Activated T-cell treated with anti-CD3 and anti-CD28 coated beads, Interleukin-2, amount 50 U/mL, for 72 hours (primary cell): ENCODE measurements at regions not wholly inside any gene's neighbourhood (a gene's known extent, or its start where the extent isn't known, plus 50 kb on each side); places are given as distances from the start of the nearest gene placed in this dataset.

Source experiments
- ATAC-seq, 2 donors: fragments of 150-1000 bp; cut with Tn5 transposase; replicated peaks in 1 of 2; 2 replicates each; pipeline ENCODE4 v1.10.0; 2021; ENCODE audit warnings: moderate library complexity in 2 of 2, mild to moderate bottlenecking in 1 of 2
- DNase-seq, 2 donors: peaks; one replicate each; pipeline ENCODE4 v3.0.0; 2021 to 2022; ENCODE audit warnings: mixed read lengths in 1 of 2
- H3K27ac Mint-ChIP-seq: one replicate; pipeline ENCODE4 v1.8.0; 2022; ENCODE audit warnings: mild to moderate bottlenecking, moderate library complexity, mixed read lengths
- H3K27me3 Mint-ChIP-seq: one replicate; pipeline ENCODE4 v1.8.0; 2022; ENCODE audit warnings: low read depth, mixed read lengths
- H3K36me3 Mint-ChIP-seq, 2 donors: one replicate each; pipeline ENCODE4 v1.8.0; 2022; ENCODE audit warnings: mixed read lengths in 2 of 2, mild to moderate bottlenecking in 1 of 2; ENCODE audit not compliant: insufficient read depth in 2 of 2
- H3K4me1 Mint-ChIP-seq: one replicate; pipeline ENCODE4 v1.8.0; 2022; ENCODE audit warnings: low read depth, mixed read lengths
- H3K4me3 Mint-ChIP-seq, 2 donors: one replicate each; pipeline ENCODE4 v1.8.0; 2022; ENCODE audit warnings: mild to moderate bottlenecking in 2 of 2, mixed read lengths in 2 of 2, moderate library complexity in 2 of 2
- H3K9me3 Mint-ChIP-seq, 2 donors: one replicate each; pipeline ENCODE4 v1.8.0; 2022; ENCODE audit warnings: mixed read lengths in 2 of 2

- no peak overlapping the region for H3K4me3 Mint-ChIP-seq
- peaks cover 0 to 1% of the 10 kb centered on the region in 2 donors for H3K9me3 Mint-ChIP-seq
- no peak overlapping the region for H3K27ac Mint-ChIP-seq
- ATAC-seq (no peak), DNase-seq (no peak)
- peaks cover 7% of the 10 kb centered on the region for H3K27me3 Mint-ChIP-seq
- H3K36me3 Mint-ChIP-seq = no peaks in the 10 kb centered on the region
- H3K4me1 Mint-ChIP-seq = no peaks in the 10 kb centered on the region
Measured at GRCh38 chr20:40606237-40606636, 82.8 kb downstream of the MAFB start.

GRCh38 chr20:40604416-40604815, 84.6 kb downstream of the MAFB start:
- Mint-ChIP-seq H3K4me1 (no peaks in the 10 kb centered on the region), H3K36me3 (no peaks in the 10 kb centered on the region), H3K27me3 (peaks cover 7% of the 10 kb centered on the region), H3K27ac (no peak overlapping the region), H3K9me3 (peaks cover 0 to 1% of the 10 kb centered on the region in 2 donors), H3K4me3 (no peak overlapping the region)
- no peak for DNase-seq
- no peak for ATAC-seq

- Mint-ChIP-seq H3K4me3 (no peak overlapping the region), H3K4me1 (no peaks in the 10 kb centered on the region), H3K9me3 (peaks cover 2 to 3% of the 10 kb centered on the region in 2 donors), H3K27me3 (peaks cover 7% of the 10 kb centered on the region), H3K27ac (no peak overlapping the region), H3K36me3 (peaks cover 0 to 2% of the 10 kb centered on the region in 2 donors)
- ATAC-seq = no peak
- no peak for DNase-seq
Measured at GRCh38 chr20:40603057-40603651, 85.9 kb downstream of the MAFB start.

GRCh38 chr20:40602381-40602780, 86.7 kb downstream of the MAFB start:
- ATAC-seq = no peak
- H3K27ac Mint-ChIP-seq = no peak overlapping the region
- no peak for DNase-seq
- peaks cover 2 to 3% of the 10 kb centered on the region in 2 donors for H3K9me3 Mint-ChIP-seq
- H3K4me3 Mint-ChIP-seq = no peak overlapping the region
- peaks cover 0 to 2% of the 10 kb centered on the region in 2 donors for H3K36me3 Mint-ChIP-seq
- H3K4me1 Mint-ChIP-seq = no peaks in the 10 kb centered on the region
- peaks cover 7% of the 10 kb centered on the region for H3K27me3 Mint-ChIP-seq

GRCh38 chr20:40600441-40601219, 88.4 kb downstream of the MAFB start:
- Mint-ChIP-seq H3K27ac (no peak overlapping the region), H3K4me1 (no peaks in the 10 kb centered on the region), H3K27me3 (peaks cover 7% of the 10 kb centered on the region), H3K36me3 (peaks cover 0 to 2% of the 10 kb centered on the region in 2 donors), H3K4me3 (no peak overlapping the region), H3K9me3 (peaks cover 2 to 3% of the 10 kb centered on the region in 2 donors)
- no peak for DNase-seq
- ATAC-seq = peak in 1 of 2 donors; percentile 28

- peaks cover 2 to 3% of the 10 kb centered on the region in 2 donors for H3K9me3 Mint-ChIP-seq
- DNase-seq (no peak), ATAC-seq (no peak)
- H3K27me3 Mint-ChIP-seq = peaks cover 7% of the 10 kb centered on the region
- peaks cover 0 to 2% of the 10 kb centered on the region in 2 donors for H3K36me3 Mint-ChIP-seq
- no peak overlapping the region for H3K4me3 Mint-ChIP-seq
- H3K4me1 Mint-ChIP-seq = no peaks in the 10 kb centered on the region
- H3K27ac Mint-ChIP-seq = no peak overlapping the region
Measured at GRCh38 chr20:40599987-40600386, 89.0 kb downstream of the MAFB start.

- DNase-seq (no peak), ATAC-seq (no peak)
- H3K27ac Mint-ChIP-seq = no peak overlapping the region
- no peaks in the 10 kb centered on the region for H3K4me1 Mint-ChIP-seq
- peaks cover 17% of the 10 kb centered on the region for H3K27me3 Mint-ChIP-seq
- H3K4me3 Mint-ChIP-seq = no peak overlapping the region
- H3K9me3 Mint-ChIP-seq = peaks cover 2 to 4% of the 10 kb centered on the region in 2 donors
- no peaks in the 10 kb centered on the region for H3K36me3 Mint-ChIP-seq
Measured at GRCh38 chr20:40592941-40593340, 96.1 kb downstream of the MAFB start.

- peaks cover 2 to 4% of the 10 kb centered on the region in 2 donors for H3K9me3 Mint-ChIP-seq
- H3K27ac Mint-ChIP-seq = no peak overlapping the region
- no peak for DNase-seq
- H3K4me1 Mint-ChIP-seq = no peaks in the 10 kb centered on the region
- ATAC-seq = no peak
- no peak overlapping the region for H3K4me3 Mint-ChIP-seq
- H3K27me3 Mint-ChIP-seq = peaks cover 17% of the 10 kb centered on the region
- H3K36me3 Mint-ChIP-seq = no peaks in the 10 kb centered on the region
Measured at GRCh38 chr20:40591536-40591935, 97.5 kb downstream of the MAFB start.

- Mint-ChIP-seq H3K4me3 (no peak overlapping the region), H3K36me3 (no peaks in the 10 kb centered on the region)
- DNase-seq = no peak
Measured at GRCh38 chr20:40591119-40591518, 97.9 kb downstream of the MAFB start.

GRCh38 chr20:40589581-40589980, 99.5 kb downstream of the MAFB start:
- ATAC-seq = no peak

More at GRCh38 chr20:40591119-40591518, 97.9 kb downstream of the MAFB start:
- ATAC-seq = no peak
- Mint-ChIP-seq H3K27me3 (peaks cover 17% of the 10 kb centered on the region), H3K27ac (no peak overlapping the region), H3K4me1 (no peaks in the 10 kb centered on the region), H3K9me3 (peaks cover 2 to 4% of the 10 kb centered on the region in 2 donors)

GRCh38 chr20:40588891-40589290, 100.1 kb downstream of the MAFB start:
- Mint-ChIP-seq H3K4me3 (no peak overlapping the region), H3K27me3 (peaks cover 17% of the 10 kb centered on the region), H3K9me3 (peaks cover 2 to 4% of the 10 kb centered on the region in 2 donors), H3K36me3 (no peaks in the 10 kb centered on the region), H3K27ac (no peak overlapping the region), H3K4me1 (no peaks in the 10 kb centered on the region)
- ATAC-seq (no peak), DNase-seq (no peak)

More at GRCh38 chr20:40589581-40589980, 99.5 kb downstream of the MAFB start:
- Mint-ChIP-seq H3K27ac (no peak overlapping the region), H3K27me3 (peaks cover 17% of the 10 kb centered on the region), H3K9me3 (peaks cover 2 to 4% of the 10 kb centered on the region in 2 donors), H3K36me3 (no peaks in the 10 kb centered on the region), H3K4me3 (no peak overlapping the region), H3K4me1 (no peaks in the 10 kb centered on the region)
- DNase-seq = no peak

GRCh38 chr20:40587038-40587437, 102.0 kb downstream of the MAFB start:
- Mint-ChIP-seq H3K4me3 (no peak overlapping the region), H3K27ac (no peak overlapping the region), H3K27me3 (peaks cover 16% of the 10 kb centered on the region), H3K36me3 (no peaks in the 10 kb centered on the region), H3K4me1 (no peaks in the 10 kb centered on the region), H3K9me3 (peaks cover 2 to 8% of the 10 kb centered on the region in 2 donors)
- no peak for ATAC-seq
- no peak for DNase-seq

GRCh38 chr20:40584130-40584809, 104.8 kb downstream of the MAFB start:
- peaks cover 0 to 5% of the 10 kb centered on the region in 2 donors for H3K9me3 Mint-ChIP-seq
- no peak overlapping the region for H3K4me3 Mint-ChIP-seq
- ATAC-seq = no peak

More at GRCh38 chr20:40584130-40584809, 104.8 kb downstream of the MAFB start:
- H3K36me3 Mint-ChIP-seq = no peaks in the 10 kb centered on the region
- no peak for DNase-seq
- peaks cover 8% of the 10 kb centered on the region for H3K27me3 Mint-ChIP-seq
- H3K4me1 Mint-ChIP-seq = no peaks in the 10 kb centered on the region
- no peak overlapping the region for H3K27ac Mint-ChIP-seq
